ENCODE measurements at regions not wholly inside any gene's neighbourhood (a gene's known extent, or its start where the extent isn't known, plus 50 kb on each side); places are given as distances from the start of the nearest gene placed in this dataset.

GRCh38 chr14:53855127-53855526 is 101.5 kb downstream of the BMP4 start:
- TF ChIP-seq NANOG (IDR thresholded peaks at IDR 0.05; ENCODE audit: insufficient read depth, low read depth, low read length, poor library complexity, severe bottlenecking) (no peak), CTCF (IDR thresholded peaks at IDR 0.05; ENCODE audit: control extremely low read depth in 1 of 3, insufficient read depth in 1 of 3, low read depth in 1 of 3, low read length in 3 of 3) (no peak), SRF (IDR thresholded peaks at IDR 0.05; ENCODE audit: low read depth, low read length) (no peak)

Measured in H1 (cell line).